ENCODE measurements at regions not wholly inside any gene's neighbourhood (a gene's known extent, or its start where the extent isn't known, plus 50 kb on each side); places are given as distances from the start of the nearest gene placed in this dataset.

DNA sequence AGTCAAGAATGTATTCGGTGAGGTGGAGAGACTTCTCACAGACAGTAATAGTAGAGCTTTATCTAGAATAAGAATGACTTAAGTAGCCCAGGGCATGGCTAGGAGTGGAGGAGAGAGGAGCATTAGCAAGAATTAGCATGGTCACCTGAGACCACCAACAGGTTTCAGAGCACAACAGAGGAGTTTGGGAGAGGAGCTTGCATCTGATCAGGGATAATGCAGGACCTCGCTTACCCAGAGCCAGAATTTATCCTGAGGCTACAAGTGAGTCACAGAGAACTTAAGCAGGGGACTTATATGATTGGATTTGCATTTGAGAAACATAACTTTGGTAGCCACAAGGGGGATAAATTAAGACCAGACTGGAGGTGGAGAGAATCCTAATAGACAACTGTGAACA lies 102.1 kb upstream of the FNDC3A start:
- Histone ChIP-seq H3K9me3 (ENCODE audit: low read length) (no peaks in the 10 kb centered on the region), H3K27me3 (ENCODE audit: control insufficient read depth in 1 of 2, insufficient read depth in 2 of 2, low read length in 2 of 2) (peaks cover 3 to 9% of the 10 kb centered on the region in 2 experiments; a peak in 3 of 5 replicates), H3K9ac (ENCODE audit: insufficient read depth, low read depth, low read length) (no peak overlapping the region), H2AFZ (ENCODE audit: low read length) (no peak overlapping the region), H3K4me1 (ENCODE audit: insufficient read depth, low read length) (no peaks in the 10 kb centered on the region), H3K4me3 (replicated peaks in 1 of 3; ENCODE audit: insufficient read depth in 1 of 3, low read depth in 2 of 3, low read length in 3 of 3) (no peak overlapping the region), H3K27ac (ENCODE audit: extremely low read length, insufficient read depth, low read length) (no peak overlapping the region), H3K36me3 (replicated peaks in 1 of 2; ENCODE audit: control insufficient read depth in 1 of 2, insufficient read depth in 2 of 2, low read length in 2 of 2) (no peaks in the 10 kb centered on the region), H4K20me1 (ENCODE audit: insufficient read depth, low read length) (no peaks in the 10 kb centered on the region), H3K79me2 (ENCODE audit: insufficient read depth, low read length) (no peaks in the 10 kb centered on the region), H3K4me2 (ENCODE audit: low read depth, low read length) (no peak overlapping the region)
- no TSS peak for BruUV-seq (replicated peaks)
- TF ChIP-seq CBX5 (CRISPR knock-in tag; IDR thresholded peaks at IDR 0.05; ENCODE audit: borderline replicate concordance): no peak
- TF ChIP-seq NR3C1 (CRISPR knock-in tag; IDR thresholded peaks at IDR 0.05): no peak
- TF ChIP-seq, protein P1, sequence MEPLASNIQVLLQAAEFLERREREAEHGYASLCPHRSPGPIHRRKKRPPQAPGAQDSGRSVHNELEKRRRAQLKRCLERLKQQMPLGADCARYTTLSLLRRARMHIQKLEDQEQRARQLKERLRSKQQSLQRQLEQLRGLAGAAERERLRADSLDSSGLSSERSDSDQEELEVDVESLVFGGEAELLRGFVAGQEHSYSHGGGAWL (CRISPR knock-in tag; IDR thresholded peaks at IDR 0.05): no peak
- no peak for TF ChIP-seq FOXC1 (CRISPR knock-in tag; IDR thresholded peaks at IDR 0.05; ENCODE audit: borderline replicate concordance)
- no peak for TF ChIP-seq HDAC1 (CRISPR knock-in tag; IDR thresholded peaks at IDR 0.05)
- no peak for TF ChIP-seq SYNCRIP (IDR thresholded peaks at IDR 0.05; ENCODE audit: insufficient read depth, low read depth, low read length)
- intact Hi-C loops (cut with micrococcal nuclease; ENCODE audit: unreplicated experiment) (no loop called here), in situ Hi-C loops (cut with HindIII; ENCODE audit: extremely low pct_ligation_motif_present, low pct_unique_long_range_greater_than_20kb) (no loop called here)
- FAIRE-seq (no peak), ATAC-seq (no peak), DNase-seq (ENCODE audit: low spot score) (no peak)
- ChIA-PET CTCF (ENCODE audit: low intra/inter-chr PET ratio, low total read pairs) (no interaction called here), POLR2A (no interaction called here)
- WGBS (ENCODE audit: low lambda C conversion rate): 19% methylated on average over 2 of the region's 2 CpGs

DNA sequence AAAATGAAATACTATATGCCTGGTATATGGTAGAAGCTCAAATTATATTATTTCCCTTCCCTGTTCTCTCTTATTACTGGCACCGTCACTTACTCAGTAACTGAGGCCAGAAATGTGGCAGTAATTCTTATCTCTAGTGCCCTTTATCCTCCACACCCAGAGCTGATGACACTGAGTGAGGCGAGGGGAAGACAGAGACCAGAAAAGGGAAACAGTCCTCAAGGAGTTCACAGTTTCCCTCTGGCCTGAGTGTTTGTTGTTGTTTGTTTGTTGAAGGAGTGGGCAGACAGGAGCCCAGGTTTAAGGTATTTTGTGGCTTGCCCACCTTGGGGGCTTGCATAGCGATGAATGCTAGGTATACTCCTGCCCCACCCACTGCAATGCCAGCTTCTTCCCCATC lies 101.5 kb upstream of the FNDC3A start:
- Histone ChIP-seq H3K4me2 (ENCODE audit: low read depth, low read length) (no peak overlapping the region), H3K27me3 (ENCODE audit: control insufficient read depth in 1 of 2, insufficient read depth in 2 of 2, low read length in 2 of 2) (peaks cover 3 to 9% of the 10 kb centered on the region in 2 experiments; a peak in 3 of 5 replicates), H3K4me1 (ENCODE audit: insufficient read depth, low read length) (no peaks in the 10 kb centered on the region), H3K36me3 (replicated peaks in 1 of 2; ENCODE audit: control insufficient read depth in 1 of 2, insufficient read depth in 2 of 2, low read length in 2 of 2) (no peaks in the 10 kb centered on the region), H3K9me3 (ENCODE audit: low read length) (no peaks in the 10 kb centered on the region), H2AFZ (ENCODE audit: low read length) (no peak overlapping the region), H3K4me3 (replicated peaks in 1 of 3; ENCODE audit: insufficient read depth in 1 of 3, low read depth in 2 of 3, low read length in 3 of 3) (no peak overlapping the region), H4K20me1 (ENCODE audit: insufficient read depth, low read length) (no peaks in the 10 kb centered on the region), H3K27ac (ENCODE audit: extremely low read length, insufficient read depth, low read length) (no peak overlapping the region), H3K79me2 (ENCODE audit: insufficient read depth, low read length) (no peaks in the 10 kb centered on the region), H3K9ac (ENCODE audit: insufficient read depth, low read depth, low read length) (no peak overlapping the region)
- WGBS (ENCODE audit: low lambda C conversion rate): 45% methylated on average over 3 of the region's 3 CpGs
- ChIA-PET POLR2A (no interaction called here), CTCF (ENCODE audit: low intra/inter-chr PET ratio, low total read pairs) (no interaction called here)
- no peak for FAIRE-seq
- ATAC-seq: no peak
- no peak for DNase-seq (ENCODE audit: low spot score)
- in situ Hi-C loops (cut with HindIII; ENCODE audit: extremely low pct_ligation_motif_present, low pct_unique_long_range_greater_than_20kb): no loop called here
- intact Hi-C loops (cut with micrococcal nuclease; ENCODE audit: unreplicated experiment): no loop called here
- BruUV-seq (replicated peaks): no TSS peak
- TF ChIP-seq NRL (CRISPR knock-in tag; IDR thresholded peaks at IDR 0.05; ENCODE audit: borderline replicate concordance) (no peak), RARG (CRISPR knock-in tag; IDR thresholded peaks at IDR 0.05; ENCODE audit: low read depth) (no peak), KDM3A (CRISPR knock-in tag; IDR thresholded peaks at IDR 0.05; ENCODE audit: low read depth) (no peak), ZNF616 (CRISPR knock-in tag; IDR thresholded peaks at IDR 0.05; ENCODE audit: low read depth) (no peak), ZNF670 (CRISPR knock-in tag; IDR thresholded peaks at IDR 0.05; ENCODE audit: borderline replicate concordance) (no peak), IKZF5 (CRISPR knock-in tag; IDR thresholded peaks at IDR 0.05) (no peak), ADNP (CRISPR knock-in tag; IDR thresholded peaks at IDR 0.05) (no peak)
- TF ChIP-seq, protein P2, sequence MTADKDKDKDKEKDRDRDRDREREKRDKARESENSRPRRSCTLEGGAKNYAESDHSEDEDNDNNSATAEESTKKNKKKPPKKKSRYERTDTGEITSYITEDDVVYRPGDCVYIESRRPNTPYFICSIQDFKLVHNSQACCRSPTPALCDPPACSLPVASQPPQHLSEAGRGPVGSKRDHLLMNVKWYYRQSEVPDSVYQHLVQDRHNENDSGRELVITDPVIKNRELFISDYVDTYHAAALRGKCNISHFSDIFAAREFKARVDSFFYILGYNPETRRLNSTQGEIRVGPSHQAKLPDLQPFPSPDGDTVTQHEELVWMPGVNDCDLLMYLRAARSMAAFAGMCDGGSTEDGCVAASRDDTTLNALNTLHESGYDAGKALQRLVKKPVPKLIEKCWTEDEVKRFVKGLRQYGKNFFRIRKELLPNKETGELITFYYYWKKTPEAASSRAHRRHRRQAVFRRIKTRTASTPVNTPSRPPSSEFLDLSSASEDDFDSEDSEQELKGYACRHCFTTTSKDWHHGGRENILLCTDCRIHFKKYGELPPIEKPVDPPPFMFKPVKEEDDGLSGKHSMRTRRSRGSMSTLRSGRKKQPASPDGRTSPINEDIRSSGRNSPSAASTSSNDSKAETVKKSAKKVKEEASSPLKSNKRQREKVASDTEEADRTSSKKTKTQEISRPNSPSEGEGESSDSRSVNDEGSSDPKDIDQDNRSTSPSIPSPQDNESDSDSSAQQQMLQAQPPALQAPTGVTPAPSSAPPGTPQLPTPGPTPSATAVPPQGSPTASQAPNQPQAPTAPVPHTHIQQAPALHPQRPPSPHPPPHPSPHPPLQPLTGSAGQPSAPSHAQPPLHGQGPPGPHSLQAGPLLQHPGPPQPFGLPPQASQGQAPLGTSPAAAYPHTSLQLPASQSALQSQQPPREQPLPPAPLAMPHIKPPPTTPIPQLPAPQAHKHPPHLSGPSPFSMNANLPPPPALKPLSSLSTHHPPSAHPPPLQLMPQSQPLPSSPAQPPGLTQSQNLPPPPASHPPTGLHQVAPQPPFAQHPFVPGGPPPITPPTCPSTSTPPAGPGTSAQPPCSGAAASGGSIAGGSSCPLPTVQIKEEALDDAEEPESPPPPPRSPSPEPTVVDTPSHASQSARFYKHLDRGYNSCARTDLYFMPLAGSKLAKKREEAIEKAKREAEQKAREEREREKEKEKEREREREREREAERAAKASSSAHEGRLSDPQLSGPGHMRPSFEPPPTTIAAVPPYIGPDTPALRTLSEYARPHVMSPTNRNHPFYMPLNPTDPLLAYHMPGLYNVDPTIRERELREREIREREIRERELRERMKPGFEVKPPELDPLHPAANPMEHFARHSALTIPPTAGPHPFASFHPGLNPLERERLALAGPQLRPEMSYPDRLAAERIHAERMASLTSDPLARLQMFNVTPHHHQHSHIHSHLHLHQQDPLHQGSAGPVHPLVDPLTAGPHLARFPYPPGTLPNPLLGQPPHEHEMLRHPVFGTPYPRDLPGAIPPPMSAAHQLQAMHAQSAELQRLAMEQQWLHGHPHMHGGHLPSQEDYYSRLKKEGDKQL (CRISPR knock-in tag; IDR thresholded peaks at IDR 0.05; ENCODE audit: low read depth): no peak

Measured in HepG2 (cell line).